Endothelial cell of umbilical vein (primary cell): ENCODE measurements at regions not wholly inside any gene's neighbourhood (a gene's known extent, or its start where the extent isn't known, plus 50 kb on each side); places are given as distances from the start of the nearest gene placed in this dataset.

Experiments used
- BruUV-seq: library from RNA; stranded (reverse); fragments of 400-500 nt; replicated peaks from 2 replicates; lab custom pipeline; 2021; lab: Mats Ljungman, UMichigan
- CTCF ChIA-PET: fragments of 300-600, 350-600 bp; sonication (Branson Sonifier 250); formaldehyde crosslinking; loops from one replicate; lab custom pipeline; 2021; ENCODE audit warnings: antibody characterized with exemption, inconsistent platforms; lab: Charles Lee
- POLR2A ChIA-PET: fragments of 300-600, 350-600 bp; sonication (Branson Sonifier 250); formaldehyde crosslinking; loops from one replicate; lab custom pipeline; 2021; ENCODE audit warnings: antibody characterized with exemption, inconsistent platforms; lab: Charles Lee
- DNase-seq: peaks from one replicate; pipeline ENCODE4 v3.0.0-alpha.2; 2011; ENCODE audit warnings: low read depth, low spot score
- FAIRE-seq: peaks from 2 replicates; lab custom pipeline; 2011; peaks lifted over from hg19 to GRCh38; lab: Jason Lieb, UNC
- H2AFZ ChIP-seq: 2 replicates; pipeline ENCODE4 v1.6.0; 2012; ENCODE audit warnings: low read depth, low read length, control low read depth, inconsistent platforms
- H3K27ac ChIP-seq: 2 replicates; pipeline ENCODE4 v1.5.1; 2011; ENCODE audit warnings: low read depth, mild to moderate bottlenecking, control low read depth, low read length, moderate library complexity; ENCODE audit not compliant: insufficient read depth
- H3K27me3 ChIP-seq, 2 experiments: 2 replicates each; pipeline versions ENCODE4 v1.6.0 to v1.6.1; 2011; ENCODE audit warnings: low read length in 2 of 2, mixed read lengths in 1 of 2; ENCODE audit not compliant: control insufficient read depth in 2 of 2, insufficient read depth in 2 of 2
- H3K36me3 ChIP-seq, 2 experiments: 2 replicates in 1 of 2; 3 replicates in 1 of 2; pipeline ENCODE4 v1.5.1; 2011; ENCODE audit warnings: low read length in 2 of 2, mild to moderate bottlenecking in 1 of 2, moderate library complexity in 1 of 2; ENCODE audit not compliant: control insufficient read depth in 2 of 2, insufficient read depth in 2 of 2; ENCODE audit errors: extremely low read depth in 1 of 2
- H3K4me1 ChIP-seq: 3 replicates; pipeline ENCODE4 v1.5.1; 2011; ENCODE audit warnings: mild to moderate bottlenecking, low read length; ENCODE audit not compliant: control insufficient read depth, insufficient read depth; ENCODE audit errors: extremely low read depth
- H3K4me2 ChIP-seq: 2 replicates; pipeline ENCODE4 v1.6.1; 2011; ENCODE audit warnings: low read length, control low read depth, mixed read lengths; ENCODE audit not compliant: insufficient read depth
- H3K4me3 ChIP-seq, 3 experiments: fragments of 200-600 bp in 1 of 3; sonication (generic), shearing (Covaris generic) in 1 of 3; replicated peaks in 1 of 3; 2 replicates each; pipeline ENCODE4 v1.5.1; 2011 to 2016; ENCODE audit warnings: control low read depth in 3 of 3, low read length in 3 of 3, mild to moderate bottlenecking in 2 of 3, inconsistent platforms in 1 of 3, low read depth in 1 of 3, moderate library complexity in 1 of 3; ENCODE audit not compliant: insufficient read depth in 1 of 3
- H3K79me2 ChIP-seq: 2 replicates; pipeline ENCODE4 v1.6.0; 2012; ENCODE audit warnings: low read length, inconsistent platforms; ENCODE audit not compliant: control insufficient read depth, insufficient read depth
- H3K9ac ChIP-seq: replicated peaks from 2 replicates; pipeline ENCODE3; 2011; ENCODE audit warnings: low read length, control low read depth; ENCODE audit not compliant: insufficient read depth; ENCODE audit errors: extremely low read depth
- H3K9me1 ChIP-seq: replicated peaks from 3 replicates; pipeline ENCODE4 v1.6.0; 2011; ENCODE audit warnings: mild to moderate bottlenecking, low read length; ENCODE audit not compliant: control insufficient read depth, insufficient read depth; ENCODE audit errors: extremely low read depth
- H3K9me3 ChIP-seq: replicated peaks from 2 replicates; pipeline ENCODE4 v1.5.1; 2012; ENCODE audit warnings: low read length, inconsistent platforms; ENCODE audit not compliant: control insufficient read depth, insufficient read depth
- H4K20me1 ChIP-seq: replicated peaks from 2 replicates; pipeline ENCODE3; 2011; ENCODE audit warnings: mild to moderate bottlenecking, low read length; ENCODE audit not compliant: control insufficient read depth, insufficient read depth; ENCODE audit errors: extremely low read depth
- GATA2 ChIP-seq: IDR thresholded peaks from 2 replicates; pipeline ENCODE4 v1.7.0; 2011; ENCODE audit warnings: low read depth, mild to moderate bottlenecking, moderate library complexity, mixed read lengths, low read length; ENCODE audit not compliant: insufficient read length, insufficient read depth
- MAX ChIP-seq: IDR thresholded peaks from 2 replicates; pipeline ENCODE4 v1.6.1; 2011; ENCODE audit not compliant: insufficient read depth, insufficient read length
- POLR2A ChIP-seq: IDR thresholded peaks from 2 replicates; pipeline ENCODE4 v1.6.1; 2012; ENCODE audit warnings: low read depth, mild to moderate bottlenecking, control low read depth, low read length
- dilution Hi-C: fragments of 300-500 bp; cut with MboI; formaldehyde crosslinking; loops from one replicate; pipeline ENCODE4 v1.15.0; 2019; ENCODE audit warnings: low sequenced_read_pairs; ENCODE audit not compliant: extremely low pct_ligation_motif_present
- intact Hi-C: fragments of 100-400 bp; cut with micrococcal nuclease; formaldehyde crosslinking; loops from one replicate; pipeline ENCODE4 v1.10.0; 2022

GRCh38 chr3:20346369-20346768 is 160.4 kb upstream of the SGO1 start:
- H3K9ac ChIP-seq, result no peak overlapping the region
- H3K9me1 ChIP-seq, result no peaks in the 10 kb centered on the region
- H3K4me3 ChIP-seq, result no peak overlapping the region
- H3K4me1 ChIP-seq, result no peaks in the 10 kb centered on the region
- no peak for FAIRE-seq
- no peaks in the 10 kb centered on the region for H3K27me3 ChIP-seq
- H2AFZ ChIP-seq, result no peak overlapping the region
- ChIA-PET POLR2A (interaction anchor here (0.6 kb wide), 1 partner anchor 694 kb away, joined by 4 read pairs; no protein-coding TSS in a partner anchor), CTCF (interaction anchor here (1.1 kb wide), 1 partner anchor 20 kb away, joined by 4 read pairs; no protein-coding TSS in a partner anchor)
- H4K20me1 ChIP-seq, result no peaks in the 10 kb centered on the region
- H3K27ac ChIP-seq, result no peak overlapping the region
- no peaks in the 10 kb centered on the region for H3K36me3 ChIP-seq
- H3K9me3 ChIP-seq, result no peaks in the 10 kb centered on the region
- TF ChIP-seq MAX (no peak), GATA2 (no peak), POLR2A (no peak)
- H3K4me2 ChIP-seq, result no peak overlapping the region
- no TSS peak for BruUV-seq
- no peaks in the 10 kb centered on the region for H3K79me2 ChIP-seq
- dilution Hi-C loops, result no loop called here
- DNase-seq, result no peak
- intact Hi-C loops, result no loop called here

GRCh38 chr3:20344400-20344959 is 158.5 kb upstream of the SGO1 start:
- Histone ChIP-seq H3K79me2 (no peaks in the 10 kb centered on the region), H4K20me1 (no peaks in the 10 kb centered on the region), H3K4me2 (no peak overlapping the region), H3K36me3 (no peaks in the 10 kb centered on the region), H3K9me1 (no peaks in the 10 kb centered on the region), H2AFZ (no peak overlapping the region), H3K4me3 (no peak overlapping the region), H3K27me3 (no peaks in the 10 kb centered on the region), H3K9ac (no peak overlapping the region), H3K27ac (no peak overlapping the region), H3K9me3 (no peaks in the 10 kb centered on the region), H3K4me1 (no peaks in the 10 kb centered on the region)
- BruUV-seq, result no TSS peak
- POLR2A ChIA-PET, result no interaction called here
- intact Hi-C loops (loop anchor here (5.0 kb wide), 1 partner anchor 1093 kb away; no protein-coding TSS in a partner anchor), dilution Hi-C loops (no loop called here)
- CTCF ChIA-PET, result no interaction called here
- FAIRE-seq, result no peak
- no peak for TF ChIP-seq POLR2A
- no peak for TF ChIP-seq MAX
- no peak for DNase-seq
